ENCODE measurements at regions not wholly inside any gene's neighbourhood (a gene's known extent, or its start where the extent isn't known, plus 50 kb on each side); places are given as distances from the start of the nearest gene placed in this dataset.

GRCh38 chr7:25978466-25978865 is 173.5 kb upstream of the NFE2L3 start:
- H3K4me3 ChIP-seq = no peak overlapping the region
- WGBS, 2 donors = 89 to 92% methylated on average over 5 of the region's 5 CpGs
- intact Hi-C loops (cut with DNase I) = no loop called here

GRCh38 chr7:25979605-25980004 is 172.4 kb upstream of the NFE2L3 start:
- DNase-seq = no peak
- H3K27me3 ChIP-seq = no peaks in the 10 kb centered on the region
- no peak for TF ChIP-seq CTCF (IDR thresholded peaks at IDR 0.05)
- no peak for TF ChIP-seq EP300 (IDR thresholded peaks at IDR 0.05)
- no peak for TF ChIP-seq POLR2A (IDR thresholded peaks at IDR 0.05)
- TF ChIP-seq POLR2AphosphoS5 (IDR thresholded peaks at IDR 0.05) = no peak
- intact Hi-C loops (cut with DNase I) = no loop called here
- H3K27ac ChIP-seq = no peak overlapping the region
- 34 to 71% methylated on average over 2 of the region's 2 CpGs for WGBS, 2 donors
- no peak overlapping the region for H3K4me3 ChIP-seq
- H3K4me1 ChIP-seq = no peaks in the 10 kb centered on the region
- H3K9me3 ChIP-seq = peaks cover 0 to 6% (median 4%) of the 10 kb centered on the region in 4 donors
- no peaks in the 10 kb centered on the region for H3K36me3 ChIP-seq

More at GRCh38 chr7:25978466-25978865, 173.5 kb upstream of the NFE2L3 start:
- H3K27ac ChIP-seq = no peak overlapping the region
- H3K36me3 ChIP-seq = no peaks in the 10 kb centered on the region
- peaks cover 0 to 6% (median 4%) of the 10 kb centered on the region in 4 donors for H3K9me3 ChIP-seq
- H3K4me1 ChIP-seq = no peaks in the 10 kb centered on the region
- TF ChIP-seq CTCF (IDR thresholded peaks at IDR 0.05) (no peak), POLR2AphosphoS5 (IDR thresholded peaks at IDR 0.05) (no peak), EP300 (IDR thresholded peaks at IDR 0.05) (no peak), POLR2A (IDR thresholded peaks at IDR 0.05) (no peak)
- no peak for DNase-seq
- no peaks in the 10 kb centered on the region for H3K27me3 ChIP-seq

- 79 to 85% methylated on average over 2 of the region's 2 CpGs for WGBS, 2 donors
- H3K9me3 ChIP-seq = no peaks in the 10 kb centered on the region
- no peak overlapping the region for H3K4me3 ChIP-seq
- H3K4me1 ChIP-seq = no peaks in the 10 kb centered on the region
- H3K27ac ChIP-seq = no peak overlapping the region
- no peak for DNase-seq
- TF ChIP-seq CTCF (IDR thresholded peaks at IDR 0.05) (no peak), POLR2A (IDR thresholded peaks at IDR 0.05) (no peak), EP300 (IDR thresholded peaks at IDR 0.05) (no peak), POLR2AphosphoS5 (IDR thresholded peaks at IDR 0.05) (no peak)
- H3K36me3 ChIP-seq = no peaks in the 10 kb centered on the region
- H3K27me3 ChIP-seq = no peaks in the 10 kb centered on the region
- intact Hi-C loops (cut with DNase I) = no loop called here
Measured at GRCh38 chr7:25982684-25983083, 169.3 kb upstream of the NFE2L3 start.

GRCh38 chr7:25985196-25985595 is 166.8 kb upstream of the NFE2L3 start:
- no peak for DNase-seq
- Histone ChIP-seq H3K36me3 (no peaks in the 10 kb centered on the region), H3K27ac (no peak overlapping the region), H3K27me3 (no peaks in the 10 kb centered on the region), H3K4me3 (no peak overlapping the region), H3K4me1 (no peaks in the 10 kb centered on the region), H3K9me3 (no peaks in the 10 kb centered on the region)
- intact Hi-C loops (cut with DNase I) = no loop called here
- TF ChIP-seq CTCF (IDR thresholded peaks at IDR 0.05) = no peak
- TF ChIP-seq EP300 (IDR thresholded peaks at IDR 0.05) = no peak
- TF ChIP-seq POLR2A (IDR thresholded peaks at IDR 0.05) = no peak
- TF ChIP-seq POLR2AphosphoS5 (IDR thresholded peaks at IDR 0.05) = no peak
- WGBS, 2 donors = 89% methylated on average over 4 of the region's 4 CpGs

GRCh38 chr7:25988640-25989039 is 163.4 kb upstream of the NFE2L3 start:
- no peaks in the 10 kb centered on the region for H3K36me3 ChIP-seq
- no peaks in the 10 kb centered on the region for H3K4me1 ChIP-seq
- 19 to 79% methylated on average over 1 of the region's 1 CpG for WGBS, 2 donors
- no peaks in the 10 kb centered on the region for H3K9me3 ChIP-seq
- intact Hi-C loops (cut with DNase I) = no loop called here
- no peak overlapping the region for H3K27ac ChIP-seq
- no peak for TF ChIP-seq CTCF (IDR thresholded peaks at IDR 0.05)
- no peak for TF ChIP-seq POLR2AphosphoS5 (IDR thresholded peaks at IDR 0.05)
- no peak for TF ChIP-seq POLR2A (IDR thresholded peaks at IDR 0.05)
- no peak for TF ChIP-seq EP300 (IDR thresholded peaks at IDR 0.05)
- no peak for DNase-seq
- H3K4me3 ChIP-seq = no peak overlapping the region
- no peaks in the 10 kb centered on the region for H3K27me3 ChIP-seq

All from sigmoid colon (tissue), 6 donors.